Endothelial cell of umbilical vein (primary cell): ENCODE measurements at regions not wholly inside any gene's neighbourhood (a gene's known extent, or its start where the extent isn't known, plus 50 kb on each side); places are given as distances from the start of the nearest gene placed in this dataset.

Experiments
- CTCF ChIP-seq, 2 donors: IDR thresholded peaks; 1 replicate in 1 of 2; 2 replicates in 1 of 2; pipeline ENCODE4 v1.5.1; 2011; ENCODE audit warnings: low read length in 2 of 2, mild to moderate bottlenecking in 2 of 2, moderate library complexity in 2 of 2, control low read depth in 1 of 2, inconsistent platforms in 1 of 2, low read depth in 1 of 2; ENCODE audit not compliant: insufficient read depth in 1 of 2; ENCODE audit errors: extremely low read depth in 1 of 2
- EZH2 ChIP-seq: IDR thresholded peaks from 2 replicates; pipeline ENCODE4 v1.6.1; 2012; ENCODE audit warnings: borderline replicate concordance, low read depth, mild to moderate bottlenecking, moderate library complexity, low read length, inconsistent platforms; ENCODE audit not compliant: severe bottlenecking
- FOS ChIP-seq: IDR thresholded peaks from 2 replicates; pipeline ENCODE4 v1.6.1; 2011; ENCODE audit warnings: mild to moderate bottlenecking, low read length, moderate library complexity, borderline replicate concordance; ENCODE audit not compliant: insufficient read depth
- JUN ChIP-seq: IDR thresholded peaks from 2 replicates; pipeline ENCODE4 v1.6.1; 2011; ENCODE audit warnings: borderline replicate concordance, low read depth; ENCODE audit not compliant: insufficient read length, insufficient read depth
- MAX ChIP-seq: IDR thresholded peaks from 2 replicates; pipeline ENCODE4 v1.6.1; 2011; ENCODE audit not compliant: insufficient read depth, insufficient read length
- POLR2A ChIP-seq: IDR thresholded peaks from 2 replicates; pipeline ENCODE4 v1.6.1; 2012; ENCODE audit warnings: low read depth, mild to moderate bottlenecking, control low read depth, low read length
- POLR2AphosphoS5 ChIP-seq: IDR thresholded peaks from 2 replicates; pipeline ENCODE4 v1.6.1; 2012; ENCODE audit warnings: low read depth, mild to moderate bottlenecking, control low read depth, low read length, moderate library complexity; ENCODE audit not compliant: insufficient read depth

- TF ChIP-seq CTCF (IDR thresholded peaks at IDR 0.05; ENCODE audit: extremely low read depth in 1 of 2, insufficient read depth in 1 of 2, low read depth in 1 of 2, low read length in 2 of 2): no peak
- TF ChIP-seq MAX: no peak
- no peak for TF ChIP-seq POLR2A
- TF ChIP-seq FOS: no peak
- TF ChIP-seq EZH2: no peak
- TF ChIP-seq JUN: no peak
- TF ChIP-seq POLR2AphosphoS5: no peak
These were observed 813.4 kb downstream of the ANKRD7 start for GRCh38 chr7:119037941-119038340.
